PC-3 (cell line): ENCODE measurements at regions not wholly inside any gene's neighbourhood (a gene's known extent, or its start where the extent isn't known, plus 50 kb on each side); places are given as distances from the start of the nearest gene placed in this dataset.
"Not testable (repeated sequence)": the region's sequence is repeated elsewhere in the genome, so short reads cannot be mapped to it uniquely, and the experiment has no call there.

Experiments used
- ATAC-seq: fragments of 200-7000 bp; cut with Tn5 transposase; 2 replicates; pipeline ENCODE4 v1.9.1; 2020; ENCODE audit warnings: mild to moderate bottlenecking, moderate library complexity
- BruUV-seq: library from RNA; stranded (reverse); fragments of 400-500 nt; replicated peaks from 2 replicates; lab custom pipeline; 2021; lab: Mats Ljungman, UMichigan
- CTCF ChIA-PET: fragments of 300-600 bp; sonication (Branson Sonifier 250); formaldehyde crosslinking; loops from one replicate; lab custom pipeline; 2022; ENCODE audit warnings: antibody characterized with exemption; lab: Charles Lee
- POLR2A ChIA-PET: fragments of 300-600 bp; sonication (Branson Sonifier 250); formaldehyde crosslinking; loops from one replicate; lab custom pipeline; 2022; ENCODE audit warnings: antibody characterized with exemption; ENCODE audit not compliant: unreplicated experiment; lab: Charles Lee
- DNase-seq: peaks from one replicate; pipeline ENCODE4 v3.0.0-alpha.2; 2015
- H2AFZ ChIP-seq: fragments of 300-600 bp; sonication (generic); 2 replicates; pipeline ENCODE4 v1.6.0; 2016; ENCODE audit warnings: antibody characterized with exemption, low read length
- H3F3A ChIP-seq: fragments of 300-600 bp; sonication (generic); one replicate; pipeline ENCODE4 v1.6.0; 2017; ENCODE audit warnings: antibody characterized with exemption, low read length, control low read depth, mild to moderate bottlenecking; ENCODE audit not compliant: unreplicated experiment
- H3K27ac ChIP-seq: fragments of 300-600 bp; sonication (generic); 2 replicates; pipeline ENCODE4 v1.5.1; 2016; ENCODE audit warnings: mild to moderate bottlenecking, low read length
- H3K27me3 ChIP-seq: fragments of 300-600 bp; sonication (generic); 2 replicates; pipeline ENCODE4 v1.6.1; 2016; ENCODE audit warnings: low read length, mixed read lengths
- H3K36me3 ChIP-seq: fragments of 300-600 bp; sonication (generic); 2 replicates; pipeline ENCODE4 v1.6.1; 2016; ENCODE audit warnings: low read depth, mixed run types, low read length, mixed read lengths
- H3K4me1 ChIP-seq: fragments of 300-600 bp; sonication (generic); 2 replicates; pipeline ENCODE4 v1.5.1; 2016; ENCODE audit warnings: low read length; ENCODE audit not compliant: insufficient read depth
- H3K4me2 ChIP-seq: fragments of 300-600 bp; sonication (generic); 2 replicates; pipeline ENCODE4 v1.6.0; 2016; ENCODE audit warnings: low read length
- H3K4me3 ChIP-seq: fragments of 300-600 bp; sonication (generic); 2 replicates; pipeline ENCODE4 v1.5.1; 2016; ENCODE audit warnings: mild to moderate bottlenecking, low read length, mixed read lengths
- H3K79me2 ChIP-seq: fragments of 300-600 bp; sonication (generic); 2 replicates; pipeline ENCODE4 v1.6.1; 2017; ENCODE audit warnings: low read length, mixed read lengths
- H3K9ac ChIP-seq: fragments of 300-600 bp; sonication (generic); 2 replicates; pipeline ENCODE4 v1.6.0; 2016; ENCODE audit warnings: mild to moderate bottlenecking, low read length
- H3K9me2 ChIP-seq: fragments of 300-600 bp; sonication (generic); replicated peaks from 2 replicates; pipeline ENCODE4 v1.6.1; 2016; ENCODE audit warnings: mixed run types, low read length, mixed read lengths
- H3K9me3 ChIP-seq: fragments of 300-600 bp; sonication (generic); 2 replicates; pipeline ENCODE4 v1.6.1; 2016; ENCODE audit warnings: low read length, mixed read lengths
- H4K20me1 ChIP-seq: fragments of 300-600 bp; sonication (generic); 2 replicates; pipeline ENCODE4 v1.6.1; 2016; ENCODE audit warnings: low read length, mixed read lengths
- EZH2 ChIP-seq: fragments of 300-600 bp; sonication (generic); IDR thresholded peaks from one replicate; pipeline ENCODE4 v1.6.1; 2017; ENCODE audit warnings: antibody characterized with exemption, mild to moderate bottlenecking, low read length; ENCODE audit not compliant: unreplicated experiment
- EZH2phosphoT487 ChIP-seq: fragments of 300-600 bp; sonication (generic); IDR thresholded peaks from 2 replicates; pipeline ENCODE4 v1.6.1; 2018; ENCODE audit warnings: mild to moderate bottlenecking, antibody characterized with exemption, low read length, borderline replicate concordance
- intact Hi-C: fragments of 100-400 bp; cut with micrococcal nuclease; formaldehyde crosslinking; loops from 2 replicates; pipeline ENCODE4 v1.9.0; 2023
- TF ChIP-seq, protein P1 (sequence below): fragments of 300-600 bp; sonication (generic); conservative IDR thresholded peaks from 2 replicates; pipeline ENCODE4 v1.5.1; 2017; ENCODE audit warnings: antibody characterized with exemption, low read depth, mild to moderate bottlenecking, low read length

DNA sequence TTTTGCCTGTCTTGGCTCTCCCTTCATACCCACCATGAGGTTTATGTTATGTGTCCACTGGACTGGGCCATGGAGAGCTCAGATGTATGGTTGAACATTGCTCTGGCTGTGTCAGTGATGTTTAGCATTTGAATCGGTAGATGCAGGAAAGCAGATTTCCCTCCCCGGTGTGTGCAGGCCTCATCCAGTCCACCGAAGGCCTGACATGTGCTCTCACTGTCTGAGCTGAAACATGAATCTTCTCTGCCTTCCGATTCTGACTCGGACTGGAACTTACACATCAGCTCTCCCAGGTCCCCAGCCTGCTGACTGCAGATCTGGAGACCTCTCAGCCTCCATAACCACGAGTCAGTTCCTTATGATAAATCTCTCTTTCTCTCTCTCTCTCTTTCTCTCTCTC, 72.4 kb upstream of the SLC66A3 start:
- Histone ChIP-seq H3K4me2 (no peak overlapping the region), H3K9ac (no peak overlapping the region), H2AFZ (no peak overlapping the region), H3K4me3 (no peak overlapping the region), H4K20me1 (no peaks in the 10 kb centered on the region), H3F3A (no peaks in the 10 kb centered on the region), H3K36me3 (no peaks in the 10 kb centered on the region), H3K9me3 (no peaks in the 10 kb centered on the region), H3K27ac (no peak overlapping the region), H3K79me2 (no peaks in the 10 kb centered on the region), H3K4me1 (peaks cover 13% of the 10 kb centered on the region), H3K27me3 (no peaks in the 10 kb centered on the region), H3K9me2 (no peaks in the 10 kb centered on the region)
- no peak for DNase-seq
- CTCF ChIA-PET: interaction anchor here (0.8 kb wide), 1 partner anchor 49 kb away, joined by 7 read pairs; no protein-coding TSS in a partner anchor
- POLR2A ChIA-PET: no interaction called here
- no TSS peak for BruUV-seq
- intact Hi-C loops: no loop called here
- TF ChIP-seq EZH2 (no peak), EZH2phosphoT487 (no peak)
- TF ChIP-seq, protein P1, sequence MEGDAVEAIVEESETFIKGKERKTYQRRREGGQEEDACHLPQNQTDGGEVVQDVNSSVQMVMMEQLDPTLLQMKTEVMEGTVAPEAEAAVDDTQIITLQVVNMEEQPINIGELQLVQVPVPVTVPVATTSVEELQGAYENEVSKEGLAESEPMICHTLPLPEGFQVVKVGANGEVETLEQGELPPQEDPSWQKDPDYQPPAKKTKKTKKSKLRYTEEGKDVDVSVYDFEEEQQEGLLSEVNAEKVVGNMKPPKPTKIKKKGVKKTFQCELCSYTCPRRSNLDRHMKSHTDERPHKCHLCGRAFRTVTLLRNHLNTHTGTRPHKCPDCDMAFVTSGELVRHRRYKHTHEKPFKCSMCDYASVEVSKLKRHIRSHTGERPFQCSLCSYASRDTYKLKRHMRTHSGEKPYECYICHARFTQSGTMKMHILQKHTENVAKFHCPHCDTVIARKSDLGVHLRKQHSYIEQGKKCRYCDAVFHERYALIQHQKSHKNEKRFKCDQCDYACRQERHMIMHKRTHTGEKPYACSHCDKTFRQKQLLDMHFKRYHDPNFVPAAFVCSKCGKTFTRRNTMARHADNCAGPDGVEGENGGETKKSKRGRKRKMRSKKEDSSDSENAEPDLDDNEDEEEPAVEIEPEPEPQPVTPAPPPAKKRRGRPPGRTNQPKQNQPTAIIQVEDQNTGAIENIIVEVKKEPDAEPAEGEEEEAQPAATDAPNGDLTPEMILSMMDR: no peak
- no peak for ATAC-seq

DNA sequence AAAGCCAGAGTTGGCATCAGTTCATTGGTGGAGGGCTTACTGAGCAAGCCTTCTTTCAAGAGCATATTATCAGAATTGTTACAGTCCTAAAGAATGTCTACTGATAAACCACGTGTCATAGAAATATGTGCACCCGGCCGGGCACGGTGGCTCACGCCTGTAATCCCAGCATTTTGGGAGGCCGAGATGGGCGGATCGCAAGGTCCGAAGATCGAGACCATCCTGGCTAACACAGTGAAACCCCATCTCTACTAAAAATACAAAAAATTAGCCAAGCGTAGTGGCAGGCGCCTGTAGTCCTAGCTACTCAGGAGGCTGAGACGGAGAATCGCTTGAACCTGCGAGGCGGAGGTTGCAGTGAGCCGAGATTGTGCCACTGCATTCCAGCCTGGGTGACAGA, 66.4 kb upstream of the SLC66A3 start:
- H3K9ac ChIP-seq, H3F3A ChIP-seq, H4K20me1 ChIP-seq, BruUV-seq, DNase-seq, H3K4me1 ChIP-seq, H3K79me2 ChIP-seq, H3K36me3 ChIP-seq, CTCF ChIA-PET, POLR2A ChIA-PET, H3K9me3 ChIP-seq, H3K4me2 ChIP-seq, H3K27me3 ChIP-seq, H3K9me2 ChIP-seq, H2AFZ ChIP-seq, H3K27ac ChIP-seq, ATAC-seq, intact Hi-C loops, H3K4me3 ChIP-seq: not testable (repeated sequence)

DNA sequence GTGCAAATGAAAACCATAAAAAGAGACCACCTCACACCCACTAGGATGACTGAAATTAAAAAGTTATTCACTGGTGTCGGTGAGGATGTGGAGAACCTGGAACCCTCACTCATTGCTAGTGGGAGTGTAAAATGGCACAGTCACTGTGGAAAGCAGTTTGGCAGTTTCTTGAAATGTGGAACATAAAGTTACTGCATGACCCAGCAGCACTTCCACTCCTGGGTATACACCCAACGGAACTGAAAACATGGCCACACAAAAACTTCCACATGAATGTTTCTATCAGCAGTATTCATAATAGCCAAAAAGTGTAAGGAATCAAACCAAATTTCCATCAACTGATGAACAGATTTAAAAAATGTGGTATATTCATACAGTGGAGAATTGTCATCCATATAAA, 65.1 kb upstream of the SLC66A3 start:
- no peaks in the 10 kb centered on the region for H3K9me2 ChIP-seq

More for the DNA sequence above, 65.1 kb upstream of the SLC66A3 start:
- ChIA-PET CTCF (no interaction called here), POLR2A (no interaction called here)
- no peak overlapping the region for H3K27ac ChIP-seq
- no peaks in the 10 kb centered on the region for H3F3A ChIP-seq
- no peak for ATAC-seq
- H3K27me3 ChIP-seq: no peaks in the 10 kb centered on the region
- TF ChIP-seq EZH2phosphoT487 (no peak), EZH2 (no peak)
- TF ChIP-seq, protein P1: no peak
- H3K9ac ChIP-seq: no peak overlapping the region
- no peaks in the 10 kb centered on the region for H3K9me3 ChIP-seq
- no peak overlapping the region for H3K4me3 ChIP-seq
- H3K36me3 ChIP-seq: no peaks in the 10 kb centered on the region
- no peaks in the 10 kb centered on the region for H4K20me1 ChIP-seq
- no peak overlapping the region for H2AFZ ChIP-seq
- H3K4me1 ChIP-seq: no peaks in the 10 kb centered on the region
- intact Hi-C loops: no loop called here
- no peaks in the 10 kb centered on the region for H3K79me2 ChIP-seq
- H3K4me2 ChIP-seq: no peak overlapping the region
- no TSS peak for BruUV-seq
- no peak for DNase-seq
